NCI-H1436 treated with DMSO at 0.1 percent for 48 hours (cell line): ENCODE measurements at regions not wholly inside any gene's neighbourhood (a gene's known extent, or its start where the extent isn't known, plus 50 kb on each side); places are given as distances from the start of the nearest gene placed in this dataset.

Experiments
- DNase-seq: peaks from one replicate; lab custom pipeline; 2025; lab: John Stamatoyannopoulos, UW

- DNase-seq: no peak
Measured at GRCh38 chr2:153812632-153813031, 59.1 kb upstream of the GALNT13 start.

GRCh38 chr2:153818242-153818641 lies 53.5 kb upstream of the GALNT13 start:
- DNase-seq: no peak

GRCh38 chr2:153819074-153819473 lies 52.6 kb upstream of the GALNT13 start:
- DNase-seq: no peak

GRCh38 chr2:153819501-153819900 lies 52.2 kb upstream of the GALNT13 start:
- DNase-seq: no peak
